ENCODE measurements at regions not wholly inside any gene's neighbourhood (a gene's known extent, or its start where the extent isn't known, plus 50 kb on each side); places are given as distances from the start of the nearest gene placed in this dataset.

DNA sequence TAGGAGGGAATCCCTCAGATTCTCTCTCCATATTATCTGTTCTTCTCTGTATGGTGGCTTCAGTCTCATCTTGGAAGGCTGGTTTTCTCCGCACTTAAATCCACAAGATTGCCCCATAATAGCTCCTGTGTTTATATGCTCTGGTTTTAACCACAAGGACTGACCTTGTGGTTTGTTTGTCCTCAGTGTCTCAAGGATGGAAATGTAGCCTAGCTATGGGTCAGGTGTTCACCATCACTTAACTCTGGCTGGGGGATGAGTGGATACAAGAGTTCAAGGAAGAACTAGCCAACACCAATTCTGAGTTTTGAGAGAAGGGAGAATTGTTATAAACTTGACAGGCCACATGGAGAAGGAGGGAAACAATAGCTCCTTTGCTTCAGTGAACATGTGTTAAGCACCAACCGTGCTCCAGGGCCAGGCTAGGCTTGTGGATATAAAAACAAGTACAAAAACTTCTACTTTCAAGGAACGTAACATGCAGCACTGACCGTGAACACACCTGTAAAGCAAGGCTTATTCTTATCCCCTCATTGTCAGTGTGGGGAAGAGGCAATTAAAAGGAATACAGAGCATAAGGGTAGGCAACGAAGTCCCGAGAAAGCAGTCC, 75.6 kb upstream of the VLDLR start:
- ChIA-PET SMC1A (ENCODE audit: uncharacterized antibody, unreplicated experiment) (no interaction called here), CTCF (interaction anchor here (1.0 kb wide), 1 partner anchor 9 kb away, joined by 3 read pairs; no protein-coding TSS in a partner anchor), RAD21 (ENCODE audit: unreplicated experiment) (no interaction called here), POLR2A (no interaction called here)
- Histone ChIP-seq H2AFZ (ENCODE audit: control insufficient read depth, low read depth, low read length) (no peak overlapping the region), H3K36me3 (ENCODE audit: control insufficient read depth in 2 of 2, insufficient read depth in 2 of 2, low read length in 1 of 2) (no peaks in the 10 kb centered on the region), H3K4me2 (ENCODE audit: control insufficient read depth, insufficient read depth) (no peak overlapping the region), H3K79me2 (ENCODE audit: control insufficient read depth, insufficient read depth, low read length) (no peaks in the 10 kb centered on the region), H3K9ac (ENCODE audit: control insufficient read depth, insufficient read depth, low read length) (no peak overlapping the region), H3K27ac (ENCODE audit: control insufficient read depth, insufficient read depth) (no peak overlapping the region), H3K4me1 (ENCODE audit: control insufficient read depth, insufficient read depth, low read length) (no peaks in the 10 kb centered on the region), H3K9me3 (replicated peaks; ENCODE audit: control insufficient read depth, insufficient read depth, low read length) (no peaks in the 10 kb centered on the region), H3K4me3 (no peak overlapping the region), H4K20me1 (ENCODE audit: control insufficient read depth, insufficient read depth) (no peaks in the 10 kb centered on the region), H3K27me3 (replicated peaks in 1 of 2; ENCODE audit: control insufficient read depth in 2 of 2, insufficient read depth in 2 of 2, low read length in 1 of 2) (0 out of 4 replicates have a peak, but pooled peaks cover 0 to 2% of the 10 kb centered on the region in 2 experiments)
- no peak for DNase-seq (ENCODE audit: low read depth, low spot score)
- in situ Hi-C loops (cut with MboI) (no loop called here), intact Hi-C loops (cut with micrococcal nuclease; ENCODE audit: unreplicated experiment) (no loop called here)
- WGBS (ENCODE audit: insufficient coverage, insufficient replicate concordance, low lambda C conversion rate, missing lambda C conversion rate): 27% methylated on average over 6 of the region's 6 CpGs
- no peak for FAIRE-seq
- BruUV-seq (replicated peaks): no TSS peak
- ATAC-seq: no peak
- TF ChIP-seq TCF12 (IDR thresholded peaks at IDR 0.05; ENCODE audit: low read depth, low read length): no peak
- no peak for TF ChIP-seq MTA2 (IDR thresholded peaks at IDR 0.05; ENCODE audit: low read depth)
- no peak for TF ChIP-seq EED (IDR thresholded peaks at IDR 0.05; ENCODE audit: low read depth)
- TF ChIP-seq MEF2A (IDR thresholded peaks at IDR 0.05; ENCODE audit: insufficient read depth, low read depth, low read length): no peak
- TF ChIP-seq GABPA (IDR thresholded peaks at IDR 0.05; ENCODE audit: low read depth): no peak
- TF ChIP-seq, protein P1, sequence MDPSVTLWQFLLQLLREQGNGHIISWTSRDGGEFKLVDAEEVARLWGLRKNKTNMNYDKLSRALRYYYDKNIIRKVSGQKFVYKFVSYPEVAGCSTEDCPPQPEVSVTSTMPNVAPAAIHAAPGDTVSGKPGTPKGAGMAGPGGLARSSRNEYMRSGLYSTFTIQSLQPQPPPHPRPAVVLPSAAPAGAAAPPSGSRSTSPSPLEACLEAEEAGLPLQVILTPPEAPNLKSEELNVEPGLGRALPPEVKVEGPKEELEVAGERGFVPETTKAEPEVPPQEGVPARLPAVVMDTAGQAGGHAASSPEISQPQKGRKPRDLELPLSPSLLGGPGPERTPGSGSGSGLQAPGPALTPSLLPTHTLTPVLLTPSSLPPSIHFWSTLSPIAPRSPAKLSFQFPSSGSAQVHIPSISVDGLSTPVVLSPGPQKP (IDR thresholded peaks at IDR 0.05; ENCODE audit: low read depth, low read length): no peak
- TF ChIP-seq, protein P2, sequence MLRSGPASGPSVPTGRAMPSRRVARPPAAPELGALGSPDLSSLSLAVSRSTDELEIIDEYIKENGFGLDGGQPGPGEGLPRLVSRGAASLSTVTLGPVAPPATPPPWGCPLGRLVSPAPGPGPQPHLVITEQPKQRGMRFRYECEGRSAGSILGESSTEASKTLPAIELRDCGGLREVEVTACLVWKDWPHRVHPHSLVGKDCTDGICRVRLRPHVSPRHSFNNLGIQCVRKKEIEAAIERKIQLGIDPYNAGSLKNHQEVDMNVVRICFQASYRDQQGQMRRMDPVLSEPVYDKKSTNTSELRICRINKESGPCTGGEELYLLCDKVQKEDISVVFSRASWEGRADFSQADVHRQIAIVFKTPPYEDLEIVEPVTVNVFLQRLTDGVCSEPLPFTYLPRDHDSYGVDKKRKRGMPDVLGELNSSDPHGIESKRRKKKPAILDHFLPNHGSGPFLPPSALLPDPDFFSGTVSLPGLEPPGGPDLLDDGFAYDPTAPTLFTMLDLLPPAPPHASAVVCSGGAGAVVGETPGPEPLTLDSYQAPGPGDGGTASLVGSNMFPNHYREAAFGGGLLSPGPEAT (IDR thresholded peaks at IDR 0.05; ENCODE audit: low read depth): no peak
- TF ChIP-seq SUZ12 (IDR thresholded peaks at IDR 0.05; ENCODE audit: unreplicated experiment): no peak
- no peak for TF ChIP-seq YY1 (IDR thresholded peaks at IDR 0.05; ENCODE audit: low read depth, low read length)
- TF ChIP-seq, protein P3, sequence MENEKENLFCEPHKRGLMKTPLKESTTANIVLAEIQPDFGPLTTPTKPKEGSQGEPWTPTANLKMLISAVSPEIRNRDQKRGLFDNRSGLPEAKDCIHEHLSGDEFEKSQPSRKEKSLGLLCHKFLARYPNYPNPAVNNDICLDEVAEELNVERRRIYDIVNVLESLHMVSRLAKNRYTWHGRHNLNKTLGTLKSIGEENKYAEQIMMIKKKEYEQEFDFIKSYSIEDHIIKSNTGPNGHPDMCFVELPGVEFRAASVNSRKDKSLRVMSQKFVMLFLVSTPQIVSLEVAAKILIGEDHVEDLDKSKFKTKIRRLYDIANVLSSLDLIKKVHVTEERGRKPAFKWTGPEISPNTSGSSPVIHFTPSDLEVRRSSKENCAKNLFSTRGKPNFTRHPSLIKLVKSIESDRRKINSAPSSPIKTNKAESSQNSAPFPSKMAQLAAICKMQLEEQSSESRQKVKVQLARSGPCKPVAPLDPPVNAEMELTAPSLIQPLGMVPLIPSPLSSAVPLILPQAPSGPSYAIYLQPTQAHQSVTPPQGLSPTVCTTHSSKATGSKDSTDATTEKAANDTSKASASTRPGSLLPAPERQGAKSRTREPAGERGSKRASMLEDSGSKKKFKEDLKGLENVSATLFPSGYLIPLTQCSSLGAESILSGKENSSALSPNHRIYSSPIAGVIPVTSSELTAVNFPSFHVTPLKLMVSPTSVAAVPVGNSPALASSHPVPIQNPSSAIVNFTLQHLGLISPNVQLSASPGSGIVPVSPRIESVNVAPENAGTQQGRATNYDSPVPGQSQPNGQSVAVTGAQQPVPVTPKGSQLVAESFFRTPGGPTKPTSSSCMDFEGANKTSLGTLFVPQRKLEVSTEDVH (IDR thresholded peaks at IDR 0.05; ENCODE audit: low read depth, partially characterized antibody): no peak
- TF ChIP-seq SRF (IDR thresholded peaks at IDR 0.05; ENCODE audit: low read depth in 2 of 2, low read length in 2 of 2): no peak
- TF ChIP-seq, protein P4, sequence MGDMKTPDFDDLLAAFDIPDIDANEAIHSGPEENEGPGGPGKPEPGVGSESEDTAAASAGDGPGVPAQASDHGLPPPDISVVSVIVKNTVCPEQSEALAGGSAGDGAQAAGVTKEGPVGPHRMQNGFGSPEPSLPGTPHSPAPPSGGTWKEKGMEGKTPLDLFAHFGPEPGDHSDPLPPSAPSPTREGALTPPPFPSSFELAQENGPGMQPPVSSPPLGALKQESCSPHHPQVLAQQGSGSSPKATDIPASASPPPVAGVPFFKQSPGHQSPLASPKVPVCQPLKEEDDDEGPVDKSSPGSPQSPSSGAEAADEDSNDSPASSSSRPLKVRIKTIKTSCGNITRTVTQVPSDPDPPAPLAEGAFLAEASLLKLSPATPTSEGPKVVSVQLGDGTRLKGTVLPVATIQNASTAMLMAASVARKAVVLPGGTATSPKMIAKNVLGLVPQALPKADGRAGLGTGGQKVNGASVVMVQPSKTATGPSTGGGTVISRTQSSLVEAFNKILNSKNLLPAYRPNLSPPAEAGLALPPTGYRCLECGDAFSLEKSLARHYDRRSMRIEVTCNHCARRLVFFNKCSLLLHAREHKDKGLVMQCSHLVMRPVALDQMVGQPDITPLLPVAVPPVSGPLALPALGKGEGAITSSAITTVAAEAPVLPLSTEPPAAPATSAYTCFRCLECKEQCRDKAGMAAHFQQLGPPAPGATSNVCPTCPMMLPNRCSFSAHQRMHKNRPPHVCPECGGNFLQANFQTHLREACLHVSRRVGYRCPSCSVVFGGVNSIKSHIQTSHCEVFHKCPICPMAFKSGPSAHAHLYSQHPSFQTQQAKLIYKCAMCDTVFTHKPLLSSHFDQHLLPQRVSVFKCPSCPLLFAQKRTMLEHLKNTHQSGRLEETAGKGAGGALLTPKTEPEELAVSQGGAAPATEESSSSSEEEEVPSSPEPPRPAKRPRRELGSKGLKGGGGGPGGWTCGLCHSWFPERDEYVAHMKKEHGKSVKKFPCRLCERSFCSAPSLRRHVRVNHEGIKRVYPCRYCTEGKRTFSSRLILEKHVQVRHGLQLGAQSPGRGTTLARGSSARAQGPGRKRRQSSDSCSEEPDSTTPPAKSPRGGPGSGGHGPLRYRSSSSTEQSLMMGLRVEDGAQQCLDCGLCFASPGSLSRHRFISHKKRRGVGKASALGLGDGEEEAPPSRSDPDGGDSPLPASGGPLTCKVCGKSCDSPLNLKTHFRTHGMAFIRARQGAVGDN (IDR thresholded peaks at IDR 0.05): no peak
- TF ChIP-seq PML (IDR thresholded peaks at IDR 0.05; ENCODE audit: low read length): no peak
- TF ChIP-seq, protein P5, sequence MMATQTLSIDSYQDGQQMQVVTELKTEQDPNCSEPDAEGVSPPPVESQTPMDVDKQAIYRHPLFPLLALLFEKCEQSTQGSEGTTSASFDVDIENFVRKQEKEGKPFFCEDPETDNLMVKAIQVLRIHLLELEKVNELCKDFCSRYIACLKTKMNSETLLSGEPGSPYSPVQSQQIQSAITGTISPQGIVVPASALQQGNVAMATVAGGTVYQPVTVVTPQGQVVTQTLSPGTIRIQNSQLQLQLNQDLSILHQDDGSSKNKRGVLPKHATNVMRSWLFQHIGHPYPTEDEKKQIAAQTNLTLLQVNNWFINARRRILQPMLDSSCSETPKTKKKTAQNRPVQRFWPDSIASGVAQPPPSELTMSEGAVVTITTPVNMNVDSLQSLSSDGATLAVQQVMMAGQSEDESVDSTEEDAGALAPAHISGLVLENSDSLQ (IDR thresholded peaks at IDR 0.05): no peak
